ENCODE measurements at regions not wholly inside any gene's neighbourhood (a gene's known extent, or its start where the extent isn't known, plus 50 kb on each side); places are given as distances from the start of the nearest gene placed in this dataset.
"Not testable (repeated sequence)": the region's sequence is repeated elsewhere in the genome, so short reads cannot be mapped to it uniquely, and the experiment has no call there.

DNA sequence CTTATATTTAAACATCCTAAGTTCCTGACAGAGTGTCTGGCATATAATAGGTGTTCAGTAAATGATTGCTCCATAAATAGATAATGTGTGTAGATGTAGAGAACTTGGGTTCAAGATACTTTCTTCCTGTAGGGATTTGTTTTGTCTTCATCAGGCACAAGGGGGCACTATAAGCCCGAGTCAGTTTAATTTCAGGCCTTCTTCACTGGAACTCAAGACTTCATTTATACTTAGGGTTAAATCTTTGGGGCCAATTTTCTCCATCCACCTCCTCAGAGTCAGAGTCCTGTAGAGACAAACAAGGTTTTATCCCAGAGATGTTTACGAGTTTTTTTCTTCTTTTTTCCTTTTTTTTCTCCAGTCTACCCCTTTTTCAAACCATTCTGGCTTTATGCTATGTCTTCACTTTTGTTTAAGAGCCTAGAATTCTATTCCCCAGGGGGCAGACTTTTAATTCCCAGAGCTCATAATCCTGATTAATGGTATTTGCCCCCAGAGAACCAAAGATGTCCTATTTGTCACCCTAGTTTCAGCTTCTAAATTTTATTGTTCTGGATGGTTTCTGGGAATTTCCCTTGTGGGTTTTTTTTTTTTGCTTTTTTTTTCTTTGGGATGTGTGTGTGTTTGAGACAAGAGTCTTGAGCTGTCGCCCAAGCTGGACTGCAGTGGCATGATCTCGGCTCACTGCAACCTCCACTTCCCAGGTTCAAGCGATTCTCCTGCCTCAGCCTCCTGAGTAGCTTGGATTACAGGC is 88.4 kb downstream of the HFE start:
- DNase-seq = peak; percentile 49

DNA sequence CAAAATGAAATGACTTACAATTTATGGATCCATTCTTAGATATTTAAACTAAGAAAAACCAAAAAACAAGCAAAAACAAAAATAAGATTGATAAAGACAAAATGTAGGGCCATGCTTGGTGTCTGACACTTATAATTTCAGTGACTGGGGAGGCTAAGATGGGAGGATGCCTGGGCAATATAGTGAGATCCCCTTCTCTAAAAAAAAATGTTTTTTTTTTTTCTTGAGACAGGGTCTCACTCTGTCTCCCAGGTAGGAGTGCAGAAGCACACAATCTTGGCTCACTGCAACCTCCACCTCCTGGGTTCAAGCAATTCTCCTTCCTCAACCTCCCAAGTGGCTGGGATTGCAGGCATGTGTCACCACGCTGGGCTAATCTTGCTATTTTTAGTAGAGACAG is 92.4 kb downstream of the HFE start:
- no peak for DNase-seq

DNA sequence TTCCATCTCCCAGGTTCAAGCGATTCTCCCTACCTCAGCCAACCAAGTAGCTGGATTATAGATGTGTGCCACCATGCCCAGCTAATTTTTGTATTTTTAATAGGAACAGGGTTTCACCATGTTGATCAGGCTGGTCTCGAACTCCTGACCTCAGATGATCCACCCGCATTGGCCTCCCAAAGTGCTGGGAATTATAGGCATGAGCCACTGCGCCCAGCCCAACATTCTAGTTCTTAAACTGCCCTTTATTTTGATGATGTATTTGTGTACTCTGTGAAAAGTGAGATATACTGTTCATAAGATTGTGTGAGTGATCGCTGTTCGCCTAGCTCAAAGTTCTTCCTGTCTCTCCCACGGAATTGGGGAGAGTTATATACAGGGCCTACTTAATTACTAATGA is 93.1 kb downstream of the HFE start:
- no peak for DNase-seq

DNA sequence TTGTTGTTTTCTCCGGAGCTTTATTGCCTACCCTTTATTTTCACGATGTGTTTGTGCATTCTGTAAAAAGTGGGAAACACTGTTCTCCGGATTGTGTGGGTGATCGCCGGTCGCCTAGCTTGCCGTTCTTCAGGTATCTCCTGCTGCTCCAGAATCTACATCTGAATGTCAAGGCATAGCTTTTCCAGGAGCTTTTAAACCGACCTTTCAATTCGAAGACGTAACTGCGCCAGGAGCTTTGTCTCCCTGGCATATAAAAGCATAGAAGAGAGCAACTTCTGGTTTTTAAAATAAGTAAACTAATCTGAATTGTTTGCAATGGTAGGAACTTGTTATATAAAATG is 96.0 kb downstream of the HFE start:
- no peak for DNase-seq

DNA sequence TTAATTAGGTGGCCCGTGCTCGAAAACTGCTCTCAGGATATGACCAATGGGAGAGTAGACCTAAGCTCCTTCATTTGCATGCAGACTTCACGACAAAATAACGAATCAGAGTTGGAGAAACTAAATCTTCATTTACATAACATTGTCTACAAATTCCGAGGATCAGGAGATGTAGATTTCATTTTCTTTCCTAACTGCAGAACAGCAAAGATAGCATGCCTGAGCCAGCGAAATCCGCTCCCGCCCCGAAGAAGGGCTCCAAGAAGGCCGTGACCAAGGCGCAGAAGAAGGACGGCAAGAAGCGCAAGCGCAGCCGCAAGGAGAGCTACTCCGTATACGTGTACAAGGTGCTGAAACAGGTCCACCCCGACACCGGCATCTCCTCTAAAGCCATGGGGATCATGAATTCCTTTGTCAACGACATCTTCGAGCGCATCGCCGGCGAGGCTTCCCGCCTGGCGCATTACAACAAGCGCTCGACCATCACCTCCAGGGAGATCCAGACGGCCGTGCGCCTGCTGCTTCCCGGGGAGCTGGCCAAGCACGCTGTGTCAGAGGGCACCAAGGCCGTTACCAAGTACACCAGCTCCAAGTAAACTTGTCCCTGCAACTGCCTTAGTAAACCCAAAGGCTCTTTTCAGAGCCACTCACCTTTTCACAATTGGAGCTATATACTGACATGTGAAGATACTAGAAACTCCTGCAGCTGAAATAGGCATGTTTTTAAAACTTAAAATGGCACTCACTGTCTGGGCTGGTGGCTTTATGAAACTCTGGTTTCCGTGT is 96.5 kb downstream of the HFE start:
- no peak for DNase-seq

DNA sequence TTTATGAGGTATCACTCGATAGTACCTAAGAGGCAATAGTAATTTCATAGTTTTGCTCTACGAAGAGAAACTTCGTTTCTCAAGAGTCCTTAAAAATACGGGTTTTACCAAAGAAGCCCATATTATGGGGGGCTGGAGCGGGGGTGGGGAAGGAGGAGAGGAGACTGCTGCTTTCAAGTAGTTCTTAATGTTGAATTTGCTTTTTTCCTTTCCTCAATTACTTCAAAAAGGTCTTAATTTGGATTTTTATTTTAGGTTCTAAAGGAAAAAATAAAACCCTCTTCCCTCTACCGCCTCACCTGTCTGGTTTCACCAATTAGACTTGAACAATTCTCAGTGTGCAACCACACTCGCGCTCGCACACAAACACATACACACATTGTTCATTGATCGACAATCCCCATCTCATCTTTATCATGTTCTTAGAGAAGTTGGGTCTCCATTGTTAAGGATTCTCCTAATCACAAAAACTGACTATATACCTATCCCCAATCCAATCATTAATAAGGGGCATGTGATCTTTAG is 97.2 kb downstream of the HFE start:
- DNase-seq = no peak

DNA sequence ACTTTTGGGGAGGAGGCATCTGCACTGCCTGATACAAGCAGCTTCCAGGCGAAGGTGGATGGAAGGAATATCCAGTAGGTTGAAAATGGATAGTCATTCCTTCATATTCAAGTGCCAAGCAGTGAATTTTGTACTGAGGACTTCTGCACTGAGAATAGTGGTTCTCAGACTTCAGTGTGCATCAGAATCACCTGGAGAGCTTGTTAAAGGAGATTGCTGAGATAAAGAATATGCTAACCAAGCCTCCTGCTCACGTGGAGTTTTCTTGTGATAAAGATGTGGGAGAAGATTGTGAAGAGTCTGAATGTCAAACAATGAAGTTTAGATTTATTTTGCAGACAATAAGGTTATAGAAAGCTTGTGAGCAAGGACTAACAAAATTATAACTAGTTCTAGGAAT is 97.8 kb downstream of the HFE start:
- DNase-seq = no peak

DNA sequence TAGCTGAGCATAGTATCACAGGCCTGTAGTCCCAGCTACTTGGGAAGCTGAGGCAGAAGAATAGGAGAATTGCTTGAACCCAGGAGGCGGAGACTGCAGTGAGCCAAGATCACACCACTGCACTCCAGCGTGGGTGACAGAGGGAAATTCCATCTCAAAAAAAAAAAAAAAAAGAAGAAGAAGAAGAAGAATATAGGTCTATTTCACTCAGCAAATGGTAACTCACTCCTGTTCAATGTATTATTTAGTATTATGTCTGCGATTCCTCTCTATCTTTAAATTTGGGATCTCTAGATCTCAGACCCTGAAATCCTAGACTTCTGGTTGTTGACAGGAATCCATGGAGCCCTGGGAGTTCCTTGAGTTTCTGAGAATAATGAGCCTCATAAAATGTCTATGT is 98.6 kb downstream of the HFE start:
- no peak for DNase-seq

DNA sequence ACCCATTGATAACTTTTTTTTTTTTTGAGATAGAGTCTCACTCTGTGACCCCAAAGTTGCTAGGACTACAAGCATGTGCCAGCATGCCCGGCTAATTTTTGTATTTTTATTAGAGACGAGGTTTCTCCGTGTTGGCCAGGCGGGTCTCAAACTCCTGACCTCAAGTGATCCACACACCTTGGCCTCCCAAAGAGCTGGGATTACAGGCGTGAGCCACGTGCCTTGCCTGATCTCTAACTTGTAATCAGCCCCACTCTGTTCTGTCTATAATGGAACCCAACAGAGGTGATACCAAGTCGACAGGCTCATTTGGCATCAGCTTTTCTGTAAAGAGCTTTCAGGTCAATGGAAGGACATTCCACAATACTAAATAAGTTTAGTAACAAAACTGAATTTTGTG is 99.4 kb downstream of the HFE start:
- no peak for DNase-seq

DNA sequence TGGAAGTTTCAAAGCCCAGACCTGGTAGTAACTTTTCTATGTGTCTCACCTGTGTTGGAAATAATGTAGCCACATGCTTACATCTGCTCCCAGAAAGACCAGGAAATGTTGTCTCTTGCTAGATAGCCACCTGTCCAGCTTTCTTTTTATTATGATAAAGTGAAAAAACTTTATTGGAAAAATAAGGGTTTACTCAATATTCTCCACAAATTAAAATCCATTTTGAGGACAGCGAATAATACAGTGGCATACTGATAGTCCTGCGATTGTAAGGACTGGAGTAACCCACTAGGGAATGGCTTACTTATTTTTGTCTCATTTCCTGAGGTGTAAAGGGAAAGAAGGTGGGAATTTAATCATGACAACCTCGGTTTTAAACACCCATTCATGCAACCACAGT is 100.1 kb downstream of the HFE start:
- no peak for DNase-seq

DNA sequence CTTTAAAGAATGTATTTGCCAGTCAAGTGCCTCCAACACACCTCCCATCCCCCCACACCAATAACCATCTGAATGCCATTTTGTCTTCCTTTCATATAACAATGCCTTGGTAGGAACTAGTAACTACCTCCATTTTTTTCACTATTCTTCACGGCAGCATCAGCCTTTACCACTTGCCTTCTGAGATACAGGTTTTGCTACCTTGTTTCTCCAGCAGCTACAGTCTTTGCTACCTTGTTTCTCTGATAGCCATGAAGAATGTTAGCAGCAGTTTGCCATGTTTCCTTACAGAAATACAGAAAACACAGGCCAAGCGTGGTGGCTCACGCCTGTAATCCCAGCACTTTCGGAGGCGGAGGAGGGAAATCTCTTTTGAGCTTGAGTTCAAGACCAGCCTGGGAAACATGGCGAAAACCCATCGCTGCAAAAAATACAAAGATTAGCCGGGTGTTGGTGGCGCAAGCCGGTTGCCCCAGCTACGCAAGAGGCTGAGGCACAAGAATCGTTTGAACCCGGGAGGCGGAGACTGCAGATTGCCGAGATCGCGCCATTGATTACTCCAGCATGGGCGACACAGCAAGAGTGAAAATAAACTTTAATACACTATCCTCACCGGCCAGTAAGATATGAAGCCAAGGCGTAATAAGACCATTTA is 100.9 kb downstream of the HFE start:
- DNase-seq = no peak

DNA sequence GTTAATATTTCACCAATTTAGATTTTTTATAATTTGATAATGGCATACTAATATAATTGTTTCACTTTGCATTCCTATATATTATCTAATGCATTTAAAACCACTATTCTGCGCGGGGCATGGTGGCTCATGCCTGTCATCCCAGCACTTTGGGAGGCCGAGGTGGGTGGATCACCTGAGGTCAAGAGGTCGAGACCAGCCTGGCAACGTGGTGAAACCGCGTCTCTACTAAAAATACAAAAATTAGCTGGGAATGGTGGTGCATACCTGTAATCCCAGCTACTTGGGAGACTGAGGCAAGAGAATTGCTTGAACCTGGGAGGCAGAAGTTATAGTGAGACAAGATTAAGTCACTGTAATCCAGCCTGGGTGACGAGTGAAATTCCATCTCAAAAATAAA is 104.3 kb downstream of the HFE start:
- not testable (repeated sequence) for DNase-seq

DNA sequence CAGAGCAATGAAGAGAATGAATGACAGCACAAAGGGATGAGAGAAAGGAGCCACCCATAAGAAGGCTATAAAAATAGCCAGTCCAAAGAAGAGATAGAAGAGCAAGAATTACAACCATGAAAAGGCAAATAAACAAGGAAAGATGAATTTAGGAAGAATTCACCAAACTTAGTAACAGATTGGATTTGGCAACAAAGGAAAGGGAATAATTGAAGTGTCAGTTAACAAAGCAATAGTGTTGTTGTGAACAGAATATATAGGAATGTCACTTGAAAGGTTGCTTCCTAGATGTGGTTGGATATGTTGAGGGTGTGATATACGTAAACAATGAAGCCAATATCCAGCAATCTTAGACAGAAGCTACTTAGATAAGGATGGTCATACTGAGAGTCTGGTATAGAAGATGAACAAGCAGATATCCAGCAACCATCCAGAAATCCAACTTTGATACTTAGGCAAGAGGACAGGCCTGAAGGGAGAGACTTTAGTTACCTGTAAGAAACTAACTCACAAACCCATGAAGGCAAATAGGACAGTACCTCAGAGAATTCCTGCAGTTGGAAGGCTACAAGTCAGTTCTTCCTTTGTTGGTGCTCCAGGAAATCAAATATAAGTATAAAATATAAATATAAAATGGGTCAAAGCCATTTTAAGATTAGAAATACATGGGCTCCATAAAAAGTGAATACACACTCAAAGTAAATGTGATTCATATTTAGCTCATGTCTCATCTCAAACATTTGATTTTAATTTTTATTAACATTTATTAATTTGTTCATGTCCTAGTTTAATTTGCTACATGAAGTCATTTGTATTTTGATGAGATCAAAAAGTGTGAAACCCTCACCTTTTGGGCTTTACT is 106.5 kb downstream of the HFE start:
- no peak for DNase-seq

DNA sequence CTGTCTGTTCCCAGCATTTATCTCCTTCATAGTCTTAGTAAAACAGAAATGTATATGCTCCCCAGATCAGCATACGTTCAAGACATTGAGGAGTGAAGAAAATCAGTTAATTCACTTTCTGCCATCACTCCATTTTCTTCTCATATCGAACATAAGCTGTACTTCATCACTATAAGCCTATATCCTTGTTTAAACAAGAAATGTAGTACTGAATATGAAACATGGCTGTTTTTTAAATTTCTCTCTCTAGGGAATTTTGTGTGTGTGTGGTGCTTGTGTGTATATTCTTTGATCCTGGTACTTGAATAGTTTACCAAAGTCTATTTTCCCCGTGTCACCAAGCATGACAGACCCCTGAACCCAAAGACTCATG is 107.1 kb downstream of the HFE start:
- DNase-seq = no peak

DNA sequence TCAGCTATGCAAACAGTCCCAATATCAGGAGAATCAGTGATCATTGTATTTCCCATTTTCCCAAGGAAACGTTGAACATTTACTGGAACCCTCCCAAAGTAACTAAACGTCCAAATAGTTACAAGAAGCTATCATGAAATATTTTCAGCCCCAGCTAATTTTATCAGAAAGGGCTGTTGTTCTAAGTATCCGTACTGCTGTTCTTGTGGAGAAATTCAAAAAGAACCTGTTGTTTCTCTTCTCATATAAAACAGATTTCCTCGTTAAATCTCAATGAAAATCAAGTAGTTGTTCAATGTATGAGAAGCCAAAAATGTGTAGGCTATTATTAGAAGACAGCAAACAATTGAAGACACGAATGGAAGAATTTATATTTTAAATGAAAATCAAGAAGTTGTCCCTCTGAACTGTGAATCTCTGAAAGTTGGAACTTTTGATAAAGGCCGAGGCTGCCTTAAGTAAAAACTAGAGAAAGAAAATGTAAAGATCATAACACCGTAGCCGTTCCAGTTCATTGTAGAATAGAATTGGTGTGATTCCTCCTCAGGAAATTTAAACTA is 107.7 kb downstream of the HFE start:
- DNase-seq = no peak

DNA sequence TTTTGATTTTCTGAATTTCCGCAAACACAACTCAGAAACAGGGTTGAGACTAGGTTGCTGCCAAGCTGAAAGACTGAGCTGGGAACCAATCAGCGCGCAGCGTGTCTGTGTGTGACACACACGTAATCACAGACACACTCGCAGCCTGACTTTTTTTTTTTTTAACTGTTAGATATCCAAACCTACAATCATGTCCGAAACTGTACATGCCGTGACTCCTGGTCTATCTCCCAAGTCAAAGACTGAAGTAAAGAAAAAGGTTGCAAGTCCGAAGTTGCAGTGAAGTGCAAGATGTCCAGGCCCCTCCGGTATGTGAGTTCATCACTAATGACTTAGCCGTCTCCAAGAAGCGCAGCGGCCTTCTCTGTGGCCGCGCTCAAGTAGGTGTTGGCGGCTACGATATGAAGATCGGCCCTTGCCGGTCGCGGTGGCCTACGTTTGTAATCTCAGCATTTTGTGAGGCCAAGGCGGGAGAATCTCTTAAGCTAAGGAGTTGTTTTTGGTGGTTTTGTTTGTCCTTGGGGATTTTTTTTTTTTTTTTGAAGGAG is 108.2 kb downstream of the HFE start:
- DNase-seq = peak; percentile 82

DNA sequence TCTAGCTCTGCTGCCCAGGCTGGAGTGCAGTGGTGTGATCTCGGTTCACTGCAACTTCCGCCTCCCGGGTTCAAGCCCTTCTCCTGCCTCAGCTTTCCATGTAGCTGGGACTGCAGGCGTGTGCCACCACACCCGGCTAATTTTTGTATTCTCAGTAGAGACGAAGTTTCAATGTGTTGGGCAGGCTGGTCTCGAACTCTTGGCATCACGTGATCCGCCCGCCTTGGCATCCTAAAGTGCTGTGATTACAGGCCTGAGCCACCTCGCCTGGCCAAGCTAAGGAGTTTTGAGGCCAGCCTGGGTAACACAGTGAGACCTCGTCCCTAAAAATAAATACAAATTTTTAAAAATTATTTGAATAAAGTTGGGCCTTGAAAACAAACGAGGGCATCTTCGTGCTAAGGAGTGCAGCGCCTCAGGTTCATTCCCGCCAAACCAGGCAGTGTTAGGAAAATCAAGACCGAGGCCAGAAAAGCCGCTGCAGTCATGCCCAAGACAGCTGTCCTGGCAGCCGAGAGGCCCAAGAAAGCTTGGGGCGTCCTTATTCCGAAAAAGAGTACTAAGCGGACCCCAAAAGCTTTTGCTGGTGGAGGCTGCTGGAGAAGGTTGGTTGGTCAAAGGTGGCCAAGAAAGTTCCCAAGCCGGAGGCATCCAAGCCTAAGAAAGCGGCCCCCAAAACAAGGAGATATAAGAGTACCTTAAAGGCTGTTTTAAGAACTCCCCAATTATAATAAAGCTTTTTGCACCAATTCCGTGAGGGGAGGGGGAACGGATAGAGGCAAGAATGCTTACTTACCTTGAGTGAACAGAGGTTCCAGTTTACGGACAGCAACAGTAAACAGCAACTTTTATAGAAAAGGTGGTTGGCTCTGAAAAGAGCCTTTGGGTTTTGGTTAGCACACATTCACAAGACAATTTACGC is 109.0 kb downstream of the HFE start:
- DNase-seq = no peak

DNA sequence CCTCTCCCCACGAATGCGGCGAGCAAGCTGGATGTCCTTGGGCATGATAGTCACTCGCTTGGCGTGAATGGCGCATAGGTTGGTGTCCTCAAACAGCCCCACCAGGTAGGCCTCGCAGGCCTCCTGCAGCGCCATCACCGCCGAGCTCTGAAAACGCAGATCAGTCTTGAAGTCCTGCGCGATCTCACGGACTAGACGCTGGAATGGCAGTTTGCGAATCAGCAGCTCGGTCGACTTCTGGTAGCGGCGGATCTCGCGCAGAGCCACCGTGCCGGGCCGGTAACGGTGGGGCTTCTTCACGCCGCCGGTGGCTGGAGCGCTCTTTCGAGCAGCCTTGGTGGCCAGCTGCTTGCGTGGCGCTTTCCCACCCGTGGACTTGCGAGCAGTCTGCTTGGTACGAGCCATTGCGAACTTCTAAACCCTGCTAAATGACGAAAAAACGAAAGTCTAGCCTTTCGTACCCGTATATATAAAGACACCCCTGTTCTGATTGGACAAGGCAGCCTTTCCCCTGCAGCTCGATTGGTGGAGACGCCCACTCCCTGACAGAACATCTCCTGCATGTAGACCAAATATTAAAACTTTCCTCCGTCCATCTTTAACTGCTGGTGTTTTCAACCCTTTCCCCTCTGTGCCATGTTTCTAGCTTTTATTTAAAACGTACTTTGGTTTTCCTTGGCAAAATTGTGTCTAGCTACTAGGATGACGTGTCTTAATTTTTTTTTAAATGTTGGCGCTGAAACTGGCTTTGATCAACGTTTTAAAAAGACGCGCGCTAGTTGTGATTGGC is 109.8 kb downstream of the HFE start:
- peak; percentile 88 for DNase-seq

DNA sequence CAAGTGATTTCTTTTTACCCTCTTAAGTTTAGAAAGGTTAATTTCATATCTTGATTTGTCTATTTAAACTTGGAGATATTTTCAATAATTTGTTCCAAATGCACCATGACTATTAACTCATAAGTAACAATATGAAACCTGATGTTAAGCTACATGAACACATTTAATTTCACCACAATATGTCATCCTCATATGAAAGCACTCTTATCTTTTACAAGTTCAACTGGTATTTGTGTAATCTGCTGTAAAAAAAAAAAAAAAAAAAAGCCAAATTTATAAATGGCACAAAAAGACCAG is 110.4 kb downstream of the HFE start:
- no peak for DNase-seq

DNA sequence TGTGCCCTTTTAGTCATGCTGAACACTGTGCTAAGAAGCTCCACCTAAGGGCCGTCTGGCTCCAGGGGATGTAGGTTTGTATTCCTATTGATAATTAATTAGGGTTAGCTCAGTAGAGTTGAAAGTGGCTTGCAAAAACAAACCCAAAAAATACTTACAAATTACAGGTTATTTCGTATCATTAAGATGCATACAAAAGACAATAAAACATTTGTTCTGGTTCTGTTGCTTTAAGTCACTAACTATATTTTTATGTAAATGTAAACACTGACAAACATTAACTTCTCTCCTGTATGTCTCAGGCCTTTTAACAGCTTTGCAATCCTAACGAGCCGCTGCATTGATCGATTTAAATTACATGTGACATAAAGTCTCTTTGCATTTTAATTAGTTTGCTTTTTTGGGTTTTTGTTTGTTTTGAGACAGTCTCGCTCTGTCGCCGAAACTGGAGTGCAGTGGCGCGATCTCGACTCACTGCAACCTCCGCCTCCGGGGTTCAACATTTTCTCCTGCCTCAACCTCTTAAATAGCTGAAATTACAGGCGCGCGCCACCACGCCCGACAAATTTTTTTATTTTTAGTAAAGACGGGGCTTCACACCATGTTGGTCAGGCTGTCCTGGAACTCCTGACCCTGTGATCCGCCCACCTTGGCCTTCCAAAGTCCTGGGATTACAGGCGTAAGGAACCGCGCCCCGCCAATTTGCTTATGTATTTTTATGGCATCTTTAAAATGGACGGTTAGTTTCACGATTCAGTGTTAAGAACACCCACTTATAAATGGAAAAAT is 110.9 kb downstream of the HFE start:
- DNase-seq = peak; percentile 18

Data from GDM1 (cell line).